Endothelial cell of umbilical vein (primary cell): ENCODE measurements at regions not wholly inside any gene's neighbourhood (a gene's known extent, or its start where the extent isn't known, plus 50 kb on each side); places are given as distances from the start of the nearest gene placed in this dataset.
"Not testable (repeated sequence)": the region's sequence is repeated elsewhere in the genome, so short reads cannot be mapped to it uniquely, and the experiment has no call there.

Experiments used
- BruUV-seq: library from RNA; stranded (reverse); fragments of 400-500 nt; replicated peaks from 2 replicates; lab custom pipeline; 2021; lab: Mats Ljungman, UMichigan
- CTCF ChIA-PET: fragments of 300-600, 350-600 bp; sonication (Branson Sonifier 250); formaldehyde crosslinking; loops from one replicate; lab custom pipeline; 2021; ENCODE audit warnings: antibody characterized with exemption, inconsistent platforms; lab: Charles Lee
- POLR2A ChIA-PET: fragments of 300-600, 350-600 bp; sonication (Branson Sonifier 250); formaldehyde crosslinking; loops from one replicate; lab custom pipeline; 2021; ENCODE audit warnings: antibody characterized with exemption, inconsistent platforms; lab: Charles Lee
- DNase-seq: peaks from one replicate; pipeline ENCODE4 v3.0.0-alpha.2; 2011; ENCODE audit warnings: low read depth, low spot score
- FAIRE-seq: peaks from 2 replicates; lab custom pipeline; 2011; peaks lifted over from hg19 to GRCh38; lab: Jason Lieb, UNC
- H2AFZ ChIP-seq: 2 replicates; pipeline ENCODE4 v1.6.0; 2012; ENCODE audit warnings: low read depth, low read length, control low read depth, inconsistent platforms
- H3K27ac ChIP-seq: 2 replicates; pipeline ENCODE4 v1.5.1; 2011; ENCODE audit warnings: low read depth, mild to moderate bottlenecking, control low read depth, low read length, moderate library complexity; ENCODE audit not compliant: insufficient read depth
- H3K27me3 ChIP-seq, 2 experiments: 2 replicates each; pipeline versions ENCODE4 v1.6.0 to v1.6.1; 2011; ENCODE audit warnings: low read length in 2 of 2, mixed read lengths in 1 of 2; ENCODE audit not compliant: control insufficient read depth in 2 of 2, insufficient read depth in 2 of 2
- H3K36me3 ChIP-seq, 2 experiments: 2 replicates in 1 of 2; 3 replicates in 1 of 2; pipeline ENCODE4 v1.5.1; 2011; ENCODE audit warnings: low read length in 2 of 2, mild to moderate bottlenecking in 1 of 2, moderate library complexity in 1 of 2; ENCODE audit not compliant: control insufficient read depth in 2 of 2, insufficient read depth in 2 of 2; ENCODE audit errors: extremely low read depth in 1 of 2
- H3K4me1 ChIP-seq: 3 replicates; pipeline ENCODE4 v1.5.1; 2011; ENCODE audit warnings: mild to moderate bottlenecking, low read length; ENCODE audit not compliant: control insufficient read depth, insufficient read depth; ENCODE audit errors: extremely low read depth
- H3K4me2 ChIP-seq: 2 replicates; pipeline ENCODE4 v1.6.1; 2011; ENCODE audit warnings: low read length, control low read depth, mixed read lengths; ENCODE audit not compliant: insufficient read depth
- H3K4me3 ChIP-seq, 3 experiments: fragments of 200-600 bp in 1 of 3; sonication (generic), shearing (Covaris generic) in 1 of 3; replicated peaks in 1 of 3; 2 replicates each; pipeline ENCODE4 v1.5.1; 2011 to 2016; ENCODE audit warnings: control low read depth in 3 of 3, low read length in 3 of 3, mild to moderate bottlenecking in 2 of 3, inconsistent platforms in 1 of 3, low read depth in 1 of 3, moderate library complexity in 1 of 3; ENCODE audit not compliant: insufficient read depth in 1 of 3
- H3K79me2 ChIP-seq: 2 replicates; pipeline ENCODE4 v1.6.0; 2012; ENCODE audit warnings: low read length, inconsistent platforms; ENCODE audit not compliant: control insufficient read depth, insufficient read depth
- H3K9ac ChIP-seq: replicated peaks from 2 replicates; pipeline ENCODE3; 2011; ENCODE audit warnings: low read length, control low read depth; ENCODE audit not compliant: insufficient read depth; ENCODE audit errors: extremely low read depth
- H3K9me1 ChIP-seq: replicated peaks from 3 replicates; pipeline ENCODE4 v1.6.0; 2011; ENCODE audit warnings: mild to moderate bottlenecking, low read length; ENCODE audit not compliant: control insufficient read depth, insufficient read depth; ENCODE audit errors: extremely low read depth
- H3K9me3 ChIP-seq: replicated peaks from 2 replicates; pipeline ENCODE4 v1.5.1; 2012; ENCODE audit warnings: low read length, inconsistent platforms; ENCODE audit not compliant: control insufficient read depth, insufficient read depth
- H4K20me1 ChIP-seq: replicated peaks from 2 replicates; pipeline ENCODE3; 2011; ENCODE audit warnings: mild to moderate bottlenecking, low read length; ENCODE audit not compliant: control insufficient read depth, insufficient read depth; ENCODE audit errors: extremely low read depth
- EZH2 ChIP-seq: IDR thresholded peaks from 2 replicates; pipeline ENCODE4 v1.6.1; 2012; ENCODE audit warnings: borderline replicate concordance, low read depth, mild to moderate bottlenecking, moderate library complexity, low read length, inconsistent platforms; ENCODE audit not compliant: severe bottlenecking
- FOS ChIP-seq: IDR thresholded peaks from 2 replicates; pipeline ENCODE4 v1.6.1; 2011; ENCODE audit warnings: mild to moderate bottlenecking, low read length, moderate library complexity, borderline replicate concordance; ENCODE audit not compliant: insufficient read depth
- GATA2 ChIP-seq: IDR thresholded peaks from 2 replicates; pipeline ENCODE4 v1.7.0; 2011; ENCODE audit warnings: low read depth, mild to moderate bottlenecking, moderate library complexity, mixed read lengths, low read length; ENCODE audit not compliant: insufficient read length, insufficient read depth
- JUN ChIP-seq: IDR thresholded peaks from 2 replicates; pipeline ENCODE4 v1.6.1; 2011; ENCODE audit warnings: borderline replicate concordance, low read depth; ENCODE audit not compliant: insufficient read length, insufficient read depth
- MYC ChIP-seq: IDR thresholded peaks from one replicate; pipeline ENCODE4 v1.6.1; 2011; ENCODE audit warnings: mild to moderate bottlenecking, low read depth, low read length
- POLR2A ChIP-seq: IDR thresholded peaks from 2 replicates; pipeline ENCODE4 v1.6.1; 2012; ENCODE audit warnings: low read depth, mild to moderate bottlenecking, control low read depth, low read length
- POLR2AphosphoS5 ChIP-seq: IDR thresholded peaks from 2 replicates; pipeline ENCODE4 v1.6.1; 2012; ENCODE audit warnings: low read depth, mild to moderate bottlenecking, control low read depth, low read length, moderate library complexity; ENCODE audit not compliant: insufficient read depth
- dilution Hi-C: fragments of 300-500 bp; cut with MboI; formaldehyde crosslinking; loops from one replicate; pipeline ENCODE4 v1.15.0; 2019; ENCODE audit warnings: low sequenced_read_pairs; ENCODE audit not compliant: extremely low pct_ligation_motif_present
- intact Hi-C: fragments of 100-400 bp; cut with micrococcal nuclease; formaldehyde crosslinking; loops from one replicate; pipeline ENCODE4 v1.10.0; 2022
- TF ChIP-seq, protein P1 (sequence below): IDR thresholded peaks from 2 replicates; pipeline ENCODE4 v1.6.1; 2011; ENCODE audit not compliant: insufficient read depth, insufficient read length
- TF ChIP-seq, protein P2 (sequence below), 2 donors: IDR thresholded peaks; 1 replicate in 1 of 2; 2 replicates in 1 of 2; pipeline ENCODE4 v1.5.1; 2011; ENCODE audit warnings: low read length in 2 of 2, mild to moderate bottlenecking in 2 of 2, moderate library complexity in 2 of 2, control low read depth in 1 of 2, inconsistent platforms in 1 of 2, low read depth in 1 of 2; ENCODE audit not compliant: insufficient read depth in 1 of 2; ENCODE audit errors: extremely low read depth in 1 of 2

DNA sequence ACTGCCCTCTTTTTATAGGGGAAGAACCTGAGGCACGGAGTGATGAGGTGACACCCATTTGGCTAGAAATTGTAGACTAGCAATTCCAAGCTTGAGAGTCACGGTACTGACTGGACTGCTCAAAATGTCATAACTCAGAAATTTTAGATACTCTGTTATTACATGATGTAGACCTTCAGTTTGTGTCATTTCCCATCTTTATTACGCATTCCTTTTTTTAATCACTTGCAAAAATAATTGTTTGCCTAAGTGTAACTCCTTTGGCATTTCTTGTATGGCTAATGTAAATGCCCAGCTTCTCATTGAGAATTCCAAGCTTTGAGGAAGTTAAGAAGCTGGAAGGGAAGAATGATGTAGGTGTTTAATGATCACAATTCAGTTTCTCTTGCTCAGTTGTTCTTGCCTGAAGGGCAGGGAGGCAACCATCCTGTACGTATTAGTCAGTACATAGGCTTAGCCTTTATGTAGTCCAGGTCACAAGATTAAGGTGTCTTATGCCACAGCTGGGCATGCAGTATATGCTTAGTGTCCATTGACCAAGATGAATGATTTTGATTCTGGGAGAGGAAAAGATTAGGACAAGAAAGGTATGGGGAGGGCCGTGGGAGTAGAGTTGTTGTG, 68.2 kb upstream of the EVL start:
- TF ChIP-seq MYC (no peak), POLR2AphosphoS5 (no peak), EZH2 (no peak), FOS (no peak), JUN (no peak), POLR2A (no peak), GATA2 (no peak)
- TF ChIP-seq, protein P1, sequence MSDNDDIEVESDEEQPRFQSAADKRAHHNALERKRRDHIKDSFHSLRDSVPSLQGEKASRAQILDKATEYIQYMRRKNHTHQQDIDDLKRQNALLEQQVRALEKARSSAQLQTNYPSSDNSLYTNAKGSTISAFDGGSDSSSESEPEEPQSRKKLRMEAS: no peak
- TF ChIP-seq, protein P2, sequence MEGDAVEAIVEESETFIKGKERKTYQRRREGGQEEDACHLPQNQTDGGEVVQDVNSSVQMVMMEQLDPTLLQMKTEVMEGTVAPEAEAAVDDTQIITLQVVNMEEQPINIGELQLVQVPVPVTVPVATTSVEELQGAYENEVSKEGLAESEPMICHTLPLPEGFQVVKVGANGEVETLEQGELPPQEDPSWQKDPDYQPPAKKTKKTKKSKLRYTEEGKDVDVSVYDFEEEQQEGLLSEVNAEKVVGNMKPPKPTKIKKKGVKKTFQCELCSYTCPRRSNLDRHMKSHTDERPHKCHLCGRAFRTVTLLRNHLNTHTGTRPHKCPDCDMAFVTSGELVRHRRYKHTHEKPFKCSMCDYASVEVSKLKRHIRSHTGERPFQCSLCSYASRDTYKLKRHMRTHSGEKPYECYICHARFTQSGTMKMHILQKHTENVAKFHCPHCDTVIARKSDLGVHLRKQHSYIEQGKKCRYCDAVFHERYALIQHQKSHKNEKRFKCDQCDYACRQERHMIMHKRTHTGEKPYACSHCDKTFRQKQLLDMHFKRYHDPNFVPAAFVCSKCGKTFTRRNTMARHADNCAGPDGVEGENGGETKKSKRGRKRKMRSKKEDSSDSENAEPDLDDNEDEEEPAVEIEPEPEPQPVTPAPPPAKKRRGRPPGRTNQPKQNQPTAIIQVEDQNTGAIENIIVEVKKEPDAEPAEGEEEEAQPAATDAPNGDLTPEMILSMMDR (IDR thresholded peaks at IDR 0.05; ENCODE audit: extremely low read depth in 1 of 2, insufficient read depth in 1 of 2, low read depth in 1 of 2, low read length in 2 of 2): no peak

DNA sequence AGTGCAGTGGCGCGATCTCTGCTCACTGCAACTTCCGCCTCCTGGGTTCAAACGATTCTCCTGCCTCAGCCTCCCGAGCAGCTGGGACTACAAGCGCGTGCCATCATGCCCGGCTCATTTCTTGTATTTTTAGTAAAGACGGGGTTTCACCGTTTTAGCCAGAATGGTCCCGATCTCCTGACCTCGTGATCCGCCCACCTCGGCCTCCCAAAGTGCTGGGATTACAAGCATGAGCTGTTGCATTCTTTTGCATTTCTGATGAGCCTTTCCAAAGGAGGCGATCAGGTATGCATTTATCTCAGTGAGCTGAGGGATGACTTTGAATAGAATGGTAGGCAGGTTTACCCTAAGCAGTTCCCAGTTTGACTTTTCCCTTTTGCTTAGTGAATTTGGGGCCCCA, 64.8 kb upstream of the EVL start:
- H3K36me3 ChIP-seq, dilution Hi-C loops, DNase-seq, H4K20me1 ChIP-seq, H3K4me2 ChIP-seq, H3K9me3 ChIP-seq, H3K4me1 ChIP-seq, BruUV-seq, intact Hi-C loops, H3K27ac ChIP-seq, H3K4me3 ChIP-seq, H3K27me3 ChIP-seq, POLR2A ChIA-PET, H3K9me1 ChIP-seq, FAIRE-seq, H2AFZ ChIP-seq, H3K79me2 ChIP-seq, H3K9ac ChIP-seq: not testable (repeated sequence)
- CTCF ChIA-PET: interaction anchor here (0.6 to 1.7 kb wide), 2 partner anchors 11 to 54 kb away, joined by 3 read pairs; no protein-coding TSS in a partner anchor

More for the DNA sequence above, 68.2 kb upstream of the EVL start:
- Histone ChIP-seq H3K9me3 (no peaks in the 10 kb centered on the region), H3K9ac (no peak overlapping the region), H3K9me1 (no peaks in the 10 kb centered on the region), H3K27me3 (no peaks in the 10 kb centered on the region), H3K36me3 (no peaks in the 10 kb centered on the region), H2AFZ (no peak overlapping the region), H3K4me2 (no peak overlapping the region), H3K79me2 (peaks cover 6% of the 10 kb centered on the region), H4K20me1 (no peaks in the 10 kb centered on the region), H3K4me1 (no peaks in the 10 kb centered on the region), H3K4me3 (no peak overlapping the region), H3K27ac (no peak overlapping the region)
- BruUV-seq: no TSS peak
- no peak for DNase-seq
- ChIA-PET POLR2A (no interaction called here), CTCF (interaction anchor here (1.2 to 1.7 kb wide), 3 partner anchors 10 to 65 kb away, joined by 3 to 4 read pairs (median 3); no protein-coding TSS in a partner anchor)
- dilution Hi-C loops: no loop called here
- no peak for FAIRE-seq
- intact Hi-C loops: no loop called here
